Epithelial cell of prostate (primary cell): ENCODE measurements at regions not wholly inside any gene's neighbourhood (a gene's known extent, or its start where the extent isn't known, plus 50 kb on each side); places are given as distances from the start of the nearest gene placed in this dataset.
A peak's percentile ranks its signal among the peaks of the same experiment; 100 is the strongest.

Source experiments
- DNase-seq: peaks from one replicate; pipeline ENCODE4 v3.0.0-alpha.2; 2011; ENCODE audit warnings: low read depth, low spot score
- H3K27ac ChIP-seq: fragments of 450-650 bp; 2 replicates; pipeline ENCODE4 v1.5.1; 2017; ENCODE audit warnings: mild to moderate bottlenecking

DNA sequence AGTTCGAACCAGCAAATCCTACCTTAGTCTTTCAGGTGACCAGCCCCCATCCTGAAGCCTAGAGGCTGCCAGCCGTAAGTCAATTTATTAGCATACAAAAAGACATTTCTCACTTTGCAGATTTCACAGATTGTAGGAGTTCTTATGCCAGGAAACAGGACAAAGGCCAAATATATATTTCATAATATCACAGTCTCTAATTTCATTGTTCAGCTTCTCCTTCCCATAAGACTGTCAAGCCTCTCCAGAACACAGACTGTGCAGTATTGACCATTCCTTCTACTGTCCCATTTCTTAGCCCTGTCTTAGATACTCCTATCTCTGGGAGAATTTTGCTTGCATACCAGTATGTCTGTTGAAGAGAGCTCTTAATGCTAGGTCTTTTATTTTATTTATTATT, 89.2 kb upstream of the RESF1 start:
- no peak for DNase-seq
- H3K27ac ChIP-seq, result no peak overlapping the region

GRCh38 chr12:31868965-31869364, 90.2 kb upstream of the RESF1 start:
- H3K27ac ChIP-seq, result no peak overlapping the region
- peak; percentile 37 for DNase-seq

GRCh38 chr12:31867292-31867691, 91.9 kb upstream of the RESF1 start:
- no peak for DNase-seq
- H3K27ac ChIP-seq, result no peak overlapping the region

GRCh38 chr12:31866523-31866922, 92.7 kb upstream of the RESF1 start:
- DNase-seq, result no peak

DNA sequence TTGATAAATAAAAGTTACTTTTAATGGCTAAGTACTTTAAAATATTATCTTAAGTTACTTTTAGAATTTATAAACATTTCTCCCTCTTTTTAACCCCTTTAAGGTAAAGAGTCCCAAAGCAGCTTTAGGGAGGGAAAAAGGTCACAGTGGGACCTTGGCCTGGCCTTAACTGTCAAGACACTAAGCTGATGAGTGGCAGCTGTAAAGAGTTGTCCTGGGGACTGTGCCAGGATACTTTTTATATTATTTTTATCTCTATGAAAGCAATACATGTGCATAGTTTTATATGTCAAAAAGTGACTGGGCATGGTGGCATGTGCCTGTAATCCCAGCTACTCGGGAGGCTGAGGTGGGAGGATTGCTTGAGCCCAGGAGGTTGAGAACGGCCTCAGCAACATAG, 94.2 kb upstream of the RESF1 start:
- no peak for DNase-seq

More at GRCh38 chr12:31866523-31866922, 92.7 kb upstream of the RESF1 start:
- no peak overlapping the region for H3K27ac ChIP-seq

GRCh38 chr12:31861360-31861759, 97.9 kb upstream of the RESF1 start:
- DNase-seq, result no peak
- no peak overlapping the region for H3K27ac ChIP-seq

More for the DNA sequence above, 94.2 kb upstream of the RESF1 start:
- no peak overlapping the region for H3K27ac ChIP-seq

- H3K27ac ChIP-seq, result no peak overlapping the region
- no peak for DNase-seq
Observed at GRCh38 chr12:31860401-31860800, 98.8 kb upstream of the RESF1 start.

DNA sequence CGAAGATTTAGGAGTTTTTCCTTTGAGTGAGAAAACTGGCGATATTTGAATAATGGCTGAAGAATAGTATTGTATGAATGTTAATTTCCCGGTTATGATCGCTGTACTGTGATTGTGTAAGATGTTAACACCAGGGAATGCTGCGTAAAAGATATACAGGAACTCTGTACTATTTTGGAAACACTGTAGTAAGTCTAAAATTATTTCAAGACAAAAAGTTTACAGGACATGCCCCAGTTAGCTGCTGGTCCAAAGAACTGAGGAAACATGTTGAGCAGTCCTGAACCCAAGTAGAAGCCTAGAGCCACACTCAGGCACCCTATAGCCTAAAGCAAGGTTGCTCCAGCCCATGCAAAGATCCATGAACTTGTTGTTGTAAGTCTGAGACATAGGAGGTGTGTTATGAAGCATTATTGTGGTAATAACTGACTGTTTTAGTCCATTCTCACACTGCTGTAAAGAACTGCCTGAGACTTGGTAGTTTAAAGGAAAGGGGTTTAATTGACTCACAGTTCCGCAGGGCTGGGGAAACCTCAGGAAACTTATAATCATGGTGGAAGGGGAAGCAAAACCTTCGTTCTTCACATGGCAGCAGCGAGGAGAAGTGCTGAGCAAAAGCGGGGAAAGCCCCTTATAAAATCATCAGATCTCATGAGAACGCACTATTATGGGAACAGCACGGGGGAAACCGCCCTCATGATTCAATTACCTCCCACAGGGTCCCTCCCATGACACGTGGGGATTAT, 99.8 kb upstream of the RESF1 start:
- H3K27ac ChIP-seq, result no peak overlapping the region
- DNase-seq, result no peak

GRCh38 chr12:31855427-31855826, 103.8 kb upstream of the RESF1 start:
- H3K27ac ChIP-seq, result no peak overlapping the region
- DNase-seq, result no peak

DNA sequence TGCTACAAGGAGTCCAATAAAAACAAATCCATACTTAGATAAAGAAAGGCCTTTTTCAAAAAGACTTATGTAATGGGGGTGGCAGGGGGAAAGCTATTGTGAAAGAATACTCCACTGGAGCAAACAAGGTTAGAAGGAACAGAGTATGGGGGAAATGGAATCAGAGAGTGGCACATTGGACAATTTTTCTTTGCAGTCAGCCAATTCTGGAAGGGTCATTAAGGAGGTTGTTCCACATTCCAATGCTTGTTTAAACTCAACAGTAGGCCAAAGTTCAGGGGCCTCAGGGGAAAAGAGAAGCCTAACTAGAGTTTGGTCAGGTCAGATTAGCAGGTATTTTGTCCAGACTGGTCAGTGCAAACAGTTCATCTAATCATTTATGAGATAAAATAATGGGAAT, 105.2 kb upstream of the RESF1 start:
- no peak overlapping the region for H3K27ac ChIP-seq
- DNase-seq, result no peak

DNA sequence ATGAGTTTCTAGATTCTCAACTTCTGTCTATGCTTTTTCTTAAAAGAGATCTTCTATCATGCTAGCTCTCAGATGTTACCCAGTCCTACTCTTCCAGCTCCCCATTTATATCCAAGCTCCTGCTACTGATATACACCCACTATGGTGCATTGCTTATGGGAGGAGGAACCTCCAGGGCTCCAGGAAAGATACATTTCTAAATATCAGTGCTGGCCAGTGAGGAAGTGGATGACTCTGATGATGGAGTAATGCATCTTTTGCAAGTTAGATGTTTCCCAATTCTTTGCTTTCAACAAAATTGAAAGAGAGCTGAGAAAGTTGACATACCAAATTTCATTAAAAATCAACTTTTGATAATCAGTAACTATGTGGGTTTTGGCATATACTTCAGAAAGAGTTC, 105.7 kb upstream of the RESF1 start:
- DNase-seq, result no peak
- no peak overlapping the region for H3K27ac ChIP-seq

GRCh38 chr12:31850268-31850667, 108.9 kb upstream of the RESF1 start:
- no peak overlapping the region for H3K27ac ChIP-seq
- no peak for DNase-seq

- DNase-seq, result no peak
- no peak overlapping the region for H3K27ac ChIP-seq
Observed at GRCh38 chr12:31849090-31849687, 110.0 kb upstream of the RESF1 start.

GRCh38 chr12:31846405-31846804, 112.8 kb upstream of the RESF1 start:
- H3K27ac ChIP-seq, result no peak overlapping the region
- no peak for DNase-seq

DNA sequence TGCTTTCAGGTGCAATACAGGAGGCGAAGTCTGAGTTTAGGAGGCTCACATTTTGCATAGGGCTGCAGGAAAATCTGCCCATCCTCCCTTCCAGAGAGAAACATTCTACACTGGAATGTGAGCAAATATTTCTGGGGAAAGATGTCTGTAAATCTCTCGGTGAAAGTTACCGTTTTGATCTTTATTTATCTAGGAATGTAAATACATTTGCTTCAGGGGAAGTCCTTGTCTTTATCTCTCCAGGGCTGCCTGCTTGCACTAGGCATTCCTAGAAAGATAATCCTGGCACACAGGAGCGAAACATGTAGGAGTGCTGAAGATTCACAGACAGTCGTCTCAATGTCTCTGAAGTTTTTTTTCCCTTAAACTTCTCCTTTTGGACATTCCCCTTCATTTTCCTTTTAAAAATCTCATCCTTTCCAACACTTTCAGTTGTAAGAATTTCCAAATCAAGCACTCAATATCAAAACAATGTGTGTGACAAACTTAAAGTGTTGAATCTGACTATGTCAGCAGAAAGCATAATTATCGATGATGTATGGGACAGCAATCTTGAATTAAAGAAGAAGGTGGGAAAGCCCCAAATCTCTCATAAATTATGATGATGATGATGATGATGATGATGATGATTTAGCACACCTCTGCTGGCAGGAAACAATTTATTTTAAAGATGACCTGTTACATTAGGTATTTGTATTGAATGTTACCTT, 113.4 kb upstream of the RESF1 start:
- no peak overlapping the region for H3K27ac ChIP-seq
- DNase-seq, result no peak

- no peak for DNase-seq
Observed at GRCh38 chr12:31843398-31844095, 114.7 kb upstream of the AMN1 start.

DNA sequence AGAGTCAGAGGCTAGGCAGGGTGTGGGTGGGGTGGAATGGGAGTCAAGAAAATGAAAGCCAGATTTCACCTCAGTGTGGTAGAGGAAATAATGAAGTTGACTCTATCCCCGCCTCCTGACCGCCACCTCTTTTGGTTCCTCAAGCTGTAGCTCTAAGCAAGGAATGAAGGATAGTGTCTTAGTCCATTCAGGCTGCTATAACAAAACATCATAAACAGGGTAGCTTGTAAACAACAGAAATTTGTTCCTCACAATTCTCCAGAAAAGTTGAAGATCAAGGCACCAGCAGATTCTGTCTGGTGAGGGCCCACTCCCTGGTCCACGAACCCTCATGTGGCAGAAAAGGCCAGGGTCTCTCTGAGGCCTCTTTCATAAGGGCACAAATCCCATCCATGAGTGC, 109.1 kb upstream of the AMN1 start:
- no peak for DNase-seq
- H3K27ac ChIP-seq, result no peak overlapping the region

More at GRCh38 chr12:31843398-31844095, 114.7 kb upstream of the AMN1 start:
- no peak overlapping the region for H3K27ac ChIP-seq

DNA sequence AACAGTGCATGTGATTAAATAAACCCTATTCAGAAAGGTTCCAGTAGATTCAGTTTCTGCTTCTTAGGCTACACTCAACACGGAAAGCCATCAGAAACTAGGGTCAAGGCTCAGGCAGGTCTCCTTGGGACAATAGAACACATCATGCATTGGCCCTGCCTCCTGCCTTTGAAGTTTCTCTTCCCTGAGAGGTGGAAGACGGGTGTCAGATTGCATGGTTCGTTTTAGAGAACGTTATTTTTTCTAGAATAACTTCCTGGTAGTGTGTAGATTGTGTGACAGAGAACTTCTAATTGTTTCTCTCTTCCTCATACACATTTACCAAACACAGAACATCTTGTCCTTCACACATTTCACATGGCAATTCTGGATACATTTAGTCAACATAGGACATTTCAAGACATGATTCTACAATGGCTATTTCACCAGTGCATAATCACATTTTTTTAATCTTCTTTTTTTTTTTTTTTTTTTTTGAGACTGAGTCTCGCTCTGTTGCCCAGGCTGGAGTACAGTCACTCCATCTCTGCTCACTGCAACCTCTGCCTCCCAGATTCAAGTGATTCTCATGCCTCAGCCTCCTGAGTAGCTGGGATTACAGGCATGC, 106.6 kb upstream of the AMN1 start:
- H3K27ac ChIP-seq, result no peak overlapping the region
- DNase-seq, result peak; percentile 20

GRCh38 chr12:31834150-31834549, 105.3 kb upstream of the AMN1 start:
- no peak for DNase-seq
- H3K27ac ChIP-seq, result no peak overlapping the region
